ENCODE measurements at regions not wholly inside any gene's neighbourhood (a gene's known extent, or its start where the extent isn't known, plus 50 kb on each side); places are given as distances from the start of the nearest gene placed in this dataset.

- Histone ChIP-seq H3K27me3 (no peaks in the 10 kb centered on the region), H3K4me3 (no peak overlapping the region), H3K9me3 (no peaks in the 10 kb centered on the region), H3K36me3 (no peaks in the 10 kb centered on the region), H3K4me1 (no peaks in the 10 kb centered on the region), H3K27ac (no peak overlapping the region)
- DNase-seq: no peak
- intact Hi-C loops (cut with DNase I; ENCODE audit: low total_unique reads): no loop called here
- 73 to 94% (median 88%) methylated on average over 4 of the region's 4 CpGs for WGBS, 5 donors
- TF ChIP-seq CTCF (IDR thresholded peaks at IDR 0.05) (no peak), POLR2A (IDR thresholded peaks at IDR 0.05) (no peak), POLR2AphosphoS5 (IDR thresholded peaks at IDR 0.05) (no peak), EP300 (IDR thresholded peaks at IDR 0.05) (no peak)
Observed at GRCh38 chr16:64687786-64688185, 434.1 kb downstream of the CDH11 start.

GRCh38 chr16:64687123-64687522 is 434.7 kb downstream of the CDH11 start:
- no peaks in the 10 kb centered on the region for H3K9me3 ChIP-seq
- no peaks in the 10 kb centered on the region for H3K4me1 ChIP-seq
- intact Hi-C loops (cut with DNase I; ENCODE audit: low total_unique reads): no loop called here
- DNase-seq: no peak
- H3K27me3 ChIP-seq: no peaks in the 10 kb centered on the region
- H3K4me3 ChIP-seq: no peak overlapping the region
- no peak overlapping the region for H3K27ac ChIP-seq
- no peaks in the 10 kb centered on the region for H3K36me3 ChIP-seq
- TF ChIP-seq CTCF (IDR thresholded peaks at IDR 0.05) (no peak), EP300 (IDR thresholded peaks at IDR 0.05) (no peak), POLR2A (IDR thresholded peaks at IDR 0.05) (no peak), POLR2AphosphoS5 (IDR thresholded peaks at IDR 0.05) (no peak)
- WGBS, 5 donors: 69 to 78% (median 74%) methylated on average over 2 of the region's 2 CpGs

GRCh38 chr16:64679976-64680690 is 441.7 kb downstream of the CDH11 start:
- intact Hi-C loops (cut with DNase I; ENCODE audit: low total_unique reads): no loop called here
- Histone ChIP-seq H3K36me3 (no peaks in the 10 kb centered on the region), H3K9me3 (peaks cover 0 to 15% (median 0%) of the 10 kb centered on the region in 4 donors), H3K27ac (no peak overlapping the region), H3K27me3 (no peaks in the 10 kb centered on the region), H3K4me1 (no peaks in the 10 kb centered on the region), H3K4me3 (no peak overlapping the region)
- TF ChIP-seq POLR2AphosphoS5 (IDR thresholded peaks at IDR 0.05) (no peak), POLR2A (IDR thresholded peaks at IDR 0.05) (no peak), CTCF (IDR thresholded peaks at IDR 0.05) (no peak), EP300 (IDR thresholded peaks at IDR 0.05) (no peak)
- 61 to 75% (median 69%) methylated on average over 4 of the region's 4 CpGs for WGBS, 5 donors
- DNase-seq: no peak

- WGBS, 5 donors: 91 to 95% (median 93%) methylated on average over 8 of the region's 8 CpGs
- Histone ChIP-seq H3K27ac (no peak overlapping the region), H3K27me3 (no peaks in the 10 kb centered on the region)
Observed at GRCh38 chr16:64669573-64669972, 452.3 kb downstream of the CDH11 start.

More at GRCh38 chr16:64669573-64669972, 452.3 kb downstream of the CDH11 start:
- no peaks in the 10 kb centered on the region for H3K36me3 ChIP-seq
- no peaks in the 10 kb centered on the region for H3K4me1 ChIP-seq
- H3K9me3 ChIP-seq: peaks cover 0 to 4% (median 0%) of the 10 kb centered on the region in 4 donors
- DNase-seq: no peak
- no peak overlapping the region for H3K4me3 ChIP-seq
- TF ChIP-seq CTCF (IDR thresholded peaks at IDR 0.05) (no peak), EP300 (IDR thresholded peaks at IDR 0.05) (no peak), POLR2AphosphoS5 (IDR thresholded peaks at IDR 0.05) (no peak), POLR2A (IDR thresholded peaks at IDR 0.05) (no peak)
- intact Hi-C loops (cut with DNase I; ENCODE audit: low total_unique reads): no loop called here

All from stomach (tissue), 8 donors.